GM19395 (cell line): ENCODE measurements at regions not wholly inside any gene's neighbourhood (a gene's known extent, or its start where the extent isn't known, plus 50 kb on each side); places are given as distances from the start of the nearest gene placed in this dataset.
"Not testable (repeated sequence)": the region's sequence is repeated elsewhere in the genome, so short reads cannot be mapped to it uniquely, and the experiment has no call there.

Experiments used
- ATAC-seq: cut with Tn5 transposase; IDR thresholded peaks from one replicate; pipeline ENCODE4 v1.9.1; 2021; ENCODE audit warnings: mild to moderate bottlenecking, moderate library complexity; ENCODE audit not compliant: unreplicated experiment

GRCh38 chr2:234409590-234409989 lies 87.3 kb downstream of the ARL4C start:
- ATAC-seq, result no peak

GRCh38 chr2:234406085-234406484 lies 90.8 kb downstream of the ARL4C start:
- no peak for ATAC-seq

GRCh38 chr2:234405462-234405861 lies 91.4 kb downstream of the ARL4C start:
- ATAC-seq, result no peak

DNA sequence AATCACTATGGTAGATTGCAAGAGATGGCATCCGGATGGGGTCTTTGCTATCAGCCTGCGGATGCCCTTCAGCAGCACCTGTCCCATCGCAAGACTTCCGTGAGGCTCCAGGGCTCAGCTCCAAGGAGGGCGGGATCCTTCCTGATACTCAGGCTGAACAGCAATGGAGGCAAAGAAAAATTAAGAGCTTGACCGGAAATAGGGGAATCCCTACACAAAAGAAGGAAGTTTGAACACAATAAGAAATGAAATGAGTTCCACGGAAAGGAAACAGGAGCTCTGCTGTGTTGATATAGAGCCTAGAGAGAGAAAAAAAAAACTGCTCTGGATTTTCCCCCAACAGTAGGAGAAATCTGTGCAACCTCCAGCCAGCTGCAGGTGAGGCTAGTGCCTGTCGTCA lies 91.9 kb downstream of the ARL4C start:
- ATAC-seq, result no peak

DNA sequence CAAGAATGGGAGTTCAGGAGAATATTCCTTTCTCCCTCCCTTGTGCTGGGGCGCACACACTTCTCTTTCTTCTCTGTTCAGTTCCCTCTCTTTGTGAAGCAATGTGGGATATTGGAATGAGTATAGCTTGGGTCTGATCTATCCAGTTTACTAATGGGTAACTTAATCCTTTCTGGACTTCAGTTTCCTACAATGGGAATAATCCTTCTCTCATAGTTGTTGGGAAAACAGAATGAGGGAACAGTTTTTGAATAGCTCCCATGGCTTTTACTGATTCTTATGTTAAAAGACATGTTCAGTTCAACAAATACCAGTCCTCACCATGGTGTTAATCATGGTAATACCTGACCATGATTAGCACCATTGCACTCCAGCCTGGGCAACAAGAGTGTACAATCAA lies 93.1 kb downstream of the ARL4C start:
- ATAC-seq, result no peak

GRCh38 chr2:234403074-234403473 lies 93.8 kb downstream of the ARL4C start:
- ATAC-seq, result no peak

DNA sequence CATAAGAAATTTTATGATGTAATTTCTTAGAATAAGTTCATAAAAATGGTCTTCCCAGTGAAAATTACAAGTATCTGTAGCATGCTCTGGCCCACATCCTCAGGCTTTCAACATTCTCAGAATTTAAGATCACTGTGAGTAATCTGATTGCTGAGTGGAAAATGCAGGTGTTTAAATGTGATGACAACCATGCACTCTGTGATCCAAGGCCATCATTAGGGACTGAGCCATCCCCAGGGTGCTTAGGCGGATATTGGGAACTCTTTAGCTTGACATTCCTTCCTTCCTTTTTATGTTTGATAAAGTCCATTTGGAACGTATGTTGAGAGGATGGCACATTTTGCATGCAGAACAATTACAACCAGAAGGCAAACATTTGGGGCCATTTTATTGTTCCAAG lies 95.5 kb downstream of the ARL4C start:
- ATAC-seq, result no peak

DNA sequence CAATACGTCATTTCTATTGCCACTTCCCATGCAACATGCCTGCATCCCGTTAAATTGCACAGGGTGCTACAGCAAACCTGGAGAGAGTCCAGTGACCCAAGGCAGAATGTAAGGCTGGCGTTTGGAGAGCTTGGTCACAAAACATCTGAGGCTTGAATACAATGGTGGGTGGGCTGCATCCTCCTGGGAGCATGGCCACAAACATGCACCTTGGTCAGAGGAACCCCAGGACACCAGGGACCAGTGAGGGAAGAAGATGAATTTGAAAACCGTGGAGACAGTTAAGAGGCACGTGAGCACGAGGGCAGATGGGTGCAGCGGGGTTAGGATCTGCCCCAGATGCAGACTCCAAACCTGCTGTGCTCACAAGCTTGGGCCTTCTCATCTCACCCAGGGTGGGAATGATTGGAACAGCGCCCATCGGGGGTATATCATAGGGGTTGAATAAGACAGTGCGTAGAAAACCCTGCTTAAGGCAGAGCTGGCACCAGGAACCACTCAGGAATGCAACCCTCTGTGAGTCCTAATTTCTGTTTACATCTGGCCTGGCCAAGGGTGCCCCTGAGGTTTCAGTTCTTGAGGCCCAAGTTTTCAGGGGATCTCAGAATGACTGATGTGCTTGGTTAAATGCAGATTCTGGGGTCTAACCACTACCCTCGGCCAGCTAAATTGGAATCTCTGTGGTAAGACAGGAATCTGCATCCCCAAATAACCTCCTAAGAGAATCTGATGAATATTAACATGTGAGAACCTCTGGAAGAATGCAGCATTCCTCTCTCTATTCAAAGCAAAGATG lies 97.2 kb downstream of the ARL4C start:
- ATAC-seq, result no peak

- no peak for ATAC-seq
Observed at GRCh38 chr2:234398531-234398930, 98.3 kb downstream of the ARL4C start.

DNA sequence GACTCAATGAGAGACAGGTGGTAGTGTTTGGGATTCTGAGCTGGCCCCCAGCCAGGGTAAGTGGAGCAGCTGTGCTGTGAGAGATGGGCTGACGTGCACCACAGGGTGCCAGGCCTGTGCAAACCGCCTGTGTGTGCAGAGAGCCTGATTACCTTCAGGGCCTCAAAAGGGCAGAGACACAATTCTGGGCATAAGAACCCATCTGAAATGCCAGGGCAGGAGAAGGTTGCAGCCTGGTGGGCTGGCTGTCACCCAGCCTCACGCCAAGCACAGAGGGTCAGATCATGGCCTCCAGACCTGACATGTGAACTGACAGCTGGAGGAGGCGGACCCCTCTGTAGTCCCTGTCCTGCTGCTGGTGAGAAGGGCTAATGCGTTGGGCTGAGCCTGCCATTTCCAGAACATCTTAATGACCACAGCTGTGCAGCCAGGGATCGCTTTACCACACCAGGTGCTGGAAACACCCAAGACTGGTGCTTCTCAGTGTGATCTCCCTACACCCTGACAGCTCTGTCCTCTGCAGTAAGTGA lies 100.9 kb downstream of the ARL4C start:
- ATAC-seq, result no peak

GRCh38 chr2:234394450-234394849 lies 102.4 kb downstream of the ARL4C start:
- ATAC-seq, result no peak

DNA sequence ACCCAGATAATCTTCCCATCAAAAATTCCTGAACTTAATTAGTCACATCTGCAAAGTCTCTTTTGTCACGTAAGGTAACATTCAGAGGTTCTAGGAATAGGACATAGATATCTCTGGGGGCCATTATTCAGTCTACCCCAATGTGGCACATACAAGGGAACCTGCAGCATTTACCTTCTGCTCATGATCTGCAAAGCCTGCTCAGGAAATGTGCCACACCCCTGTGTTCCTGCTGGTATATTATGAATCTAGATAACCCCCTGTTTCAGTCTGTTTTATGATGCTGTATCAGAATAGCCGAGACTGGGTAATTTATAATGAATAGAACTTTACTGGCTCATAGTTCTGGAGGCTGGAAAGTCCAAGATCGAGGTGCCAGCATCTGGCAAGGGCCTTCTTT lies 103.5 kb downstream of the ARL4C start:
- ATAC-seq, result no peak

DNA sequence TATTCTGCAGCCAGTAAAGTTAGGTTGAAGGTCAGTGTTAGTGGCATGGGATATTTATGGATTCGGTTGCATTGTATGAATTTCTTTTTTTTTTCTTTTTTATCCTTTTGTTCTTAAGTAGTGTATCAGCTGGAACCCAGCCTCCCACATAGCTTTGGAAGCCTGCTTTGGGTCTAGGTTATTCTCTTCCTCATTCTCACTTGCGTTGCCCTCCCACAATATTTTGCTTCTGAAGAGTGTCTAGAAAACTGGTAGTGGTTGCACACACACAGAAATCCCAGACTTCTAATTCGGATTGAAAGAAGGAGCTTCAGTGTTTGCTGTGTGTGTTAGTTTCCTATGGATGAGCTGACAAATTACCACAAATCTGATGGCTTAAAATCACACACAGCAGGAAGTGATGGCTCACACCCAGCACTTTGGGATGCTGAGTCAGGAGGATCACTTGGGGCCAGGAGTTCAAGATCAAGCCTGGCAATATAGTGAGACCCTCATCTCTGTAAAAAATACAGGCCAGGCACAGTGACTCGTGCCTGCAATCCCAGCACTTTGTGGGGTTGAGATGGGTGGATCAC lies 104.8 kb downstream of the ARL4C start:
- no peak for ATAC-seq

DNA sequence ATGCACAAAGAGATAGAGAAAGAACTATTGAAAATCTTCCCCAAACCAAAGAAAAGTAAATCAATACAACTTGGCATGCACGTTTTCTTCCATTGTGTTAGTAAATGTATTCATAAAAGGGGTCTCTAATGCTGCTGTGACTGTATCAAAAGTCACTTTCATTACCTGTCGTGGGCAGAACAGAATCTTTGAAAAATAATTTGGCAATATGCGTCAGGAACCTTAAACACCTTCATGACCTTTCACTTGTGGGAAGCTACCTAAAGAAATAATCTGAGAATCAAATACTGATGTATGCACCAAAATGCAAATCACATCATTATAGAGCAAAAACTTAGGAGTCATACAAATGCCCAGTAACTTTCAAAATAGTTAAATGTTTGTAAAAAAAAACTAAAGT lies 105.3 kb downstream of the ARL4C start:
- no peak for ATAC-seq

- not testable (repeated sequence) for ATAC-seq
Observed at GRCh38 chr2:234389661-234390060, 107.2 kb downstream of the ARL4C start.

DNA sequence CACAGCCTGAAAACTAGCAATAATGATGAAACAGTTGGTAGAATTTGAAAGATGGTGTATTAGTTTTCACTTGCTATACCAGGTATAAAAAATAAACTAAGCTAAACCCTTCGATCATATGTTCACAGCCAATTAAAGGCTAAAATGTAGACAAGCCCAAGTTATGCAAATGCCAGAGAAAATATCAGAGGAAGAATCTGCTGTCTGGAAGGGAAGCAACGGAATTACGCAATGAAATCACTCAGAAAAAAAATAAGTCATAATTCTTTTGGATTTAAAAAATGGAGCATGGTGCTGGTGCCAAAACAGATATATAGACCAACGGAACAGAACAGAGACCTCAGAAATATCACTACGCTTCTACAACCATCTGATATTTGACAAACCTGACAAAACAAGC lies 108.3 kb downstream of the ARL4C start:
- ATAC-seq, result no peak

DNA sequence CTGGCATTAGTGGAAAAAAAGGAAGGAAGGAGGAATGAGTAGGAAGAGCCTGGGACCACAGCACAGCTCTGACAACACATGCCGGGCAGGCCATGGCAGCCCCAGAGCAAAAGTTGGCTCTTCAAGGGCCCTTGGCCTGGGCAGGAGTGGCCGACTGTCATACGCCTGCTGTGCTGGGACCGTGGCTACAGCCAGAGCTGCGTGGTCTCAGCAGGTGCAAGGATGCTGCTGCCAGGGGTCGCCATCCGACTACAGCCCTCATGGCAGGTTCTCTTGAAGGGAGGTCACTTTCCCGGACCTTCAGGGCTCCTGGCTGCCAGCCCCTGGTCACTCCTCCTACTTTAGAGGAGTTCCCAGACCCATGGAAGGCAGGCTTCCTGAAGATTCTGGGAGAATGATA lies 109.9 kb downstream of the ARL4C start:
- ATAC-seq, result no peak

GRCh38 chr2:234382131-234382530 lies 114.8 kb downstream of the ARL4C start:
- no peak for ATAC-seq

GRCh38 chr2:234378958-234379357 lies 117.9 kb downstream of the ARL4C start:
- not testable (repeated sequence) for ATAC-seq

DNA sequence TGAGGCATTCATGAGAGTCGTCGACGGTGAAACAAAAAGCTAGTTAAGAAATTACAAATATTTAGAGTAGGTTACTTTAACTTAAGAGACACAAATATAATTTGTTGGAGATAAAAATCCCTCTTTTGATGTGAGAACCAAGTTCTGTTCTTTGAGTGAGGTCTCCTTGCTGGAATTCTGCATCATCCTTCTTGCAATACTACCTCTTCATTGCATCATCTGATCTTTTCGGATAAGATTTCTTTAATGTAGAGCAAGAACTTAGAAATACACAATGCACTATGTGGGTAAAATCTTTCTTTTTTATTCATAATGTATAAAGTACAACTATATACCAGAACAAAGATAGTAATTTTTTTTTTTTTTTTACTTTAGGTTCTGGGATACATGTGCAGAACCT lies 118.4 kb downstream of the ARL4C start:
- no peak for ATAC-seq

- ATAC-seq, result no peak
Observed at GRCh38 chr2:234377761-234378391, 119.0 kb downstream of the ARL4C start.

DNA sequence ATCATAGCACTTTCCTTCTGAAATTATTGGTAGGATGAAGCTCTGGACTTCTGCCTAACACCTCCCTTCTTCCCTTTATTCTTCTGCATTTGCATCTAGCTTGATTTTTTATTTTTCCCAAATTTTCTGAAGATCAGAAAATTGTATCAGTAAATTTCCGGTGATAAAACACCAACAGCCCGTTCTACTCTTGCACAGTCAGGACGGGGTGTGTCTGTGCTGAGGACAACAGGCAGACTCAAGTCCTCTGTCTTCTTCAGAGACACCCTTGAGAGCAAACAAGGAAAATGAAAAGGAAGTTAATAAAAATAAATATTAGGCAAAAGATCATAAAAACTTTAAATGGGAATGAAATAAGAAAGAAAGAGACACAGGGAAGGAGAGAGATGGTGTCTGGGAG lies 120.7 kb downstream of the ARL4C start:
- no peak for ATAC-seq
